Endodermal cell (in vitro differentiated cells): ENCODE measurements at regions not wholly inside any gene's neighbourhood (a gene's known extent, or its start where the extent isn't known, plus 50 kb on each side); places are given as distances from the start of the nearest gene placed in this dataset.

Experiments used
- DNase-seq: peaks from one replicate; pipeline ENCODE4 v3.0.0-alpha.2; 2017
- H3K27ac ChIP-seq: 2 replicates; pipeline ENCODE4 v1.5.1; 2013; ENCODE audit warnings: mild to moderate bottlenecking, low read depth, low read length, moderate library complexity
- H3K27me3 ChIP-seq: 2 replicates; pipeline ENCODE4 v1.6.1; 2013; ENCODE audit warnings: mild to moderate bottlenecking, low read length, moderate library complexity; ENCODE audit not compliant: insufficient read depth, control insufficient read depth, poor library complexity, severe bottlenecking
- H3K36me3 ChIP-seq: 2 replicates; pipeline ENCODE4 v1.7.0; 2013; ENCODE audit warnings: mild to moderate bottlenecking, low read length, moderate library complexity; ENCODE audit not compliant: control insufficient read depth, insufficient read depth
- H3K4me1 ChIP-seq: one replicate; pipeline ENCODE4 v1.7.0; 2013; ENCODE audit warnings: low read length; ENCODE audit not compliant: control insufficient read depth, insufficient read depth
- H3K4me3 ChIP-seq: 2 replicates; pipeline ENCODE4 v1.5.1; 2013; ENCODE audit warnings: mild to moderate bottlenecking, low read length, moderate library complexity
- H3K9ac ChIP-seq: 2 replicates; pipeline ENCODE4 v1.6.1; 2013; ENCODE audit warnings: mild to moderate bottlenecking, low read length, moderate library complexity; ENCODE audit not compliant: poor library complexity, severe bottlenecking; ENCODE audit errors: extremely low read depth
- H3K9me3 ChIP-seq: 2 replicates; pipeline ENCODE4 v1.6.1; 2013; ENCODE audit warnings: mild to moderate bottlenecking, low read length, moderate library complexity; ENCODE audit not compliant: control insufficient read depth
- H3K27ac Mint-ChIP-seq: 2 replicates; pipeline ENCODE4 v1.8.0; 2020; ENCODE audit warnings: mixed read lengths
- H3K27me3 Mint-ChIP-seq: 2 replicates; pipeline ENCODE4 v1.8.0; 2021; ENCODE audit warnings: mild to moderate bottlenecking, mixed read lengths; ENCODE audit not compliant: insufficient read depth
- H3K36me3 Mint-ChIP-seq: 2 replicates; pipeline ENCODE4 v1.8.0; 2020; ENCODE audit warnings: low read depth, mixed read lengths
- H3K4me1 Mint-ChIP-seq: 2 replicates; pipeline ENCODE4 v1.8.0; 2020; ENCODE audit warnings: mixed read lengths
- H3K4me3 Mint-ChIP-seq: 2 replicates; pipeline ENCODE4 v1.8.0; 2020; ENCODE audit warnings: mild to moderate bottlenecking, moderate library complexity, mixed read lengths
- H3K9me3 Mint-ChIP-seq: 2 replicates; pipeline ENCODE4 v1.8.0; 2020; ENCODE audit warnings: mild to moderate bottlenecking, mixed read lengths
- CTCF ChIP-seq: fragments of 200-600 bp; sonication (generic); conservative IDR thresholded peaks from 2 replicates; pipeline ENCODE4 v1.5.0; 2021; ENCODE audit warnings: antibody characterized with exemption, mild to moderate bottlenecking
- WGBS, 2 experiments: methylation state at CpG; one replicate each; pipeline versions ENCODE4 v1.1.5 to v1.1.7; 2013; ENCODE audit warnings: missing lambda C conversion rate in 2 of 2, mixed read lengths in 1 of 2; ENCODE audit not compliant: insufficient coverage in 1 of 2, insufficient read length in 1 of 2; 5-methylcytosine and 5-hydroxymethylcytosine counted together

GRCh38 chr13:69142101-69142500 is 965.5 kb upstream of the ATXN8OS start:
- no peak overlapping the region for H3K9ac ChIP-seq
- DNase-seq: no peak
- Mint-ChIP-seq H3K4me3 (no peak overlapping the region), H3K36me3 (no peaks in the 10 kb centered on the region), H3K4me1 (peaks cover 11% of the 10 kb centered on the region), H3K27ac (no peak overlapping the region), H3K27me3 (no peaks in the 10 kb centered on the region), H3K9me3 (no peaks in the 10 kb centered on the region)
- TF ChIP-seq CTCF: no peak
- no peak overlapping the region for H3K27ac ChIP-seq
- WGBS, 2 experiments: 85 to 88% methylated on average over 2 to 3 of the region's 3 CpGs
- H3K4me3 ChIP-seq: no peak overlapping the region
- no peaks in the 10 kb centered on the region for H3K36me3 ChIP-seq
- no peaks in the 10 kb centered on the region for H3K4me1 ChIP-seq
- no peaks in the 10 kb centered on the region for H3K27me3 ChIP-seq
- H3K9me3 ChIP-seq: no peaks in the 10 kb centered on the region

- no peak overlapping the region for H3K9ac ChIP-seq
- H3K27me3 ChIP-seq: no peaks in the 10 kb centered on the region
- no peaks in the 10 kb centered on the region for H3K36me3 ChIP-seq
- TF ChIP-seq CTCF: no peak
- H3K4me3 Mint-ChIP-seq: no peak overlapping the region
- no peak overlapping the region for H3K4me3 ChIP-seq
- H3K9me3 ChIP-seq: no peaks in the 10 kb centered on the region
- no peak for DNase-seq
- H3K27me3 Mint-ChIP-seq: no peaks in the 10 kb centered on the region
- no peak overlapping the region for H3K27ac ChIP-seq
- H3K36me3 Mint-ChIP-seq: no peaks in the 10 kb centered on the region
- H3K9me3 Mint-ChIP-seq: peaks cover 3% of the 10 kb centered on the region
- no peak overlapping the region for H3K27ac Mint-ChIP-seq
- no CpG with 5 or more reads among the region's 2 CpGs for WGBS, 2 experiments
- no peaks in the 10 kb centered on the region for H3K4me1 ChIP-seq
- peaks cover 5% of the 10 kb centered on the region for H3K4me1 Mint-ChIP-seq
Measured at GRCh38 chr13:69124996-69125395, 982.6 kb upstream of the ATXN8OS start.

- WGBS, 2 experiments: 88 to 100% methylated on average over 2 to 3 of the region's 3 CpGs
Measured at GRCh38 chr13:69109891-69110525, 997.6 kb upstream of the ATXN8OS start.

More at GRCh38 chr13:69109891-69110525, 997.6 kb upstream of the ATXN8OS start:
- TF ChIP-seq CTCF: no peak
- Histone ChIP-seq H3K4me3 (no peak overlapping the region), H3K27ac (no peak overlapping the region), H3K9me3 (peaks cover 20% of the 10 kb centered on the region), H3K27me3 (no peaks in the 10 kb centered on the region), H3K36me3 (no peaks in the 10 kb centered on the region), H3K4me1 (no peaks in the 10 kb centered on the region), H3K9ac (no peak overlapping the region)
- H3K4me3 Mint-ChIP-seq: no peak overlapping the region
- H3K9me3 Mint-ChIP-seq: peaks cover 12% of the 10 kb centered on the region
- H3K36me3 Mint-ChIP-seq: peaks cover 2% of the 10 kb centered on the region
- H3K27ac Mint-ChIP-seq: peak overlapping the region; percentile 36
- DNase-seq: peak; percentile 52
- no peaks in the 10 kb centered on the region for H3K4me1 Mint-ChIP-seq
- no peaks in the 10 kb centered on the region for H3K27me3 Mint-ChIP-seq
